GM23248 (cell line): ENCODE measurements at regions not wholly inside any gene's neighbourhood (a gene's known extent, or its start where the extent isn't known, plus 50 kb on each side); places are given as distances from the start of the nearest gene placed in this dataset.
A peak's percentile ranks its signal among the peaks of the same experiment; 100 is the strongest.

ENCODE experiments used
- DNase-seq: peaks from one replicate; pipeline ENCODE4 v3.0.0-alpha.2; 2015
- H2AFZ ChIP-seq: fragments of 200-600 bp; sonication (generic); 2 replicates; pipeline ENCODE4 v1.6.1; 2016; ENCODE audit warnings: antibody characterized with exemption
- H3F3A ChIP-seq: fragments of 200-600 bp; sonication (generic); 2 replicates; pipeline ENCODE4 v1.6.1; 2016; ENCODE audit warnings: mild to moderate bottlenecking, antibody characterized with exemption, mixed run types; ENCODE audit not compliant: insufficient read depth
- H3K27ac ChIP-seq: fragments of 200-600 bp; sonication (generic); 2 replicates; pipeline ENCODE4 v1.5.1; 2016; ENCODE audit warnings: mild to moderate bottlenecking
- H3K27me3 ChIP-seq: fragments of 200-600 bp; sonication (generic); replicated peaks from 2 replicates; pipeline ENCODE4 v1.6.1; 2016; ENCODE audit warnings: mild to moderate bottlenecking; ENCODE audit not compliant: insufficient read depth
- H3K36me3 ChIP-seq: fragments of 200-600 bp; sonication (generic); 2 replicates; pipeline ENCODE4 v1.6.1; 2016; ENCODE audit warnings: low read depth, mild to moderate bottlenecking
- H3K4me1 ChIP-seq: fragments of 200-600 bp; sonication (generic); 2 replicates; pipeline ENCODE4 v1.6.1; 2016; ENCODE audit warnings: mild to moderate bottlenecking; ENCODE audit not compliant: insufficient read depth
- H3K4me2 ChIP-seq: fragments of 200-600 bp; sonication (generic); one replicate; pipeline ENCODE4 v1.6.1; 2016; ENCODE audit warnings: mild to moderate bottlenecking; ENCODE audit not compliant: unreplicated experiment
- H3K4me3 ChIP-seq: fragments of 200-600 bp; sonication (generic); 2 replicates; pipeline ENCODE4 v1.5.1; 2016; ENCODE audit warnings: mild to moderate bottlenecking
- H3K79me2 ChIP-seq: fragments of 200-600 bp; sonication (generic); 2 replicates; pipeline ENCODE4 v1.6.1; 2016; ENCODE audit warnings: mild to moderate bottlenecking; ENCODE audit not compliant: insufficient read depth
- H3K9ac ChIP-seq: fragments of 200-600 bp; sonication (generic); 2 replicates; pipeline ENCODE4 v1.6.1; 2016; ENCODE audit warnings: mild to moderate bottlenecking
- H3K9me2 ChIP-seq: fragments of 200-600 bp; sonication (generic); 2 replicates; pipeline ENCODE4 v1.6.1; 2016; ENCODE audit warnings: mixed run types, mild to moderate bottlenecking, moderate library complexity; ENCODE audit not compliant: insufficient read depth
- H3K9me3 ChIP-seq: fragments of 200-600 bp; sonication (generic); one replicate; pipeline ENCODE4 v1.6.1; 2017; ENCODE audit warnings: low read depth
- H4K20me1 ChIP-seq: fragments of 200-600 bp; sonication (generic); 2 replicates; pipeline ENCODE4 v1.6.0; 2016; ENCODE audit not compliant: insufficient read depth
- EZH2 ChIP-seq: fragments of 200-600 bp; sonication (generic); IDR thresholded peaks from 2 replicates; pipeline ENCODE4 v1.6.1; 2018; ENCODE audit warnings: antibody characterized with exemption, mild to moderate bottlenecking; ENCODE audit not compliant: insufficient read depth, poor library complexity, severe bottlenecking
- EZH2phosphoT487 ChIP-seq: fragments of 200-600 bp; sonication (generic); IDR thresholded peaks from 2 replicates; pipeline ENCODE4 v1.6.1; 2018; ENCODE audit warnings: antibody characterized with exemption, moderate library complexity, mild to moderate bottlenecking, low read depth; ENCODE audit not compliant: insufficient read depth
- WGBS, 2 experiments: methylation state at CpG; one replicate each; pipeline ENCODE4 v1.1.6; 2015 to 2017; ENCODE audit warnings: low lambda C conversion rate in 2 of 2, low coverage in 1 of 2; ENCODE audit errors: missing lambda C conversion rate in 2 of 2; 5-methylcytosine and 5-hydroxymethylcytosine counted together
- in situ Hi-C: fragments of 300-500 bp; cut with MboI; formaldehyde crosslinking; loops from 2 replicates; pipeline ENCODE4 v1.15.0; 2020

GRCh38 chr6:16976385-16977183 is 125.3 kb upstream of the STMND1 start:
- no peak overlapping the region for H2AFZ ChIP-seq
- peaks cover 9% of the 10 kb centered on the region; the same call in 1 of the 2 replicates for H3K4me1 ChIP-seq
- WGBS, 2 experiments: 86 to 89% methylated on average over 7 of the region's 7 CpGs
- H3K9me2 ChIP-seq: no peaks in the 10 kb centered on the region
- H3K4me3 ChIP-seq: no peak overlapping the region
- no peak for TF ChIP-seq EZH2phosphoT487
- TF ChIP-seq EZH2: no peak
- H3F3A ChIP-seq: no peaks in the 10 kb centered on the region
- no peaks in the 10 kb centered on the region for H3K36me3 ChIP-seq
- no peak overlapping the region for H3K4me2 ChIP-seq
- no peaks in the 10 kb centered on the region for H4K20me1 ChIP-seq
- H3K9ac ChIP-seq: no peak overlapping the region
- no peak for DNase-seq
- H3K27ac ChIP-seq: no peak overlapping the region
- H3K9me3 ChIP-seq: no peaks in the 10 kb centered on the region
- no peaks in the 10 kb centered on the region for H3K79me2 ChIP-seq
- in situ Hi-C loops: no loop called here
- H3K27me3 ChIP-seq: no peaks in the 10 kb centered on the region

- Histone ChIP-seq H2AFZ (peak overlapping the region; percentile 7; the same call in 1 of the 2 replicates), H3K27me3 (no peaks in the 10 kb centered on the region), H3F3A (0 out of 2 replicates have a peak, but pooled peaks cover 7% of the 10 kb centered on the region), H3K79me2 (no peaks in the 10 kb centered on the region), H3K9me2 (no peaks in the 10 kb centered on the region), H3K27ac (no peak overlapping the region), H3K4me3 (no peak overlapping the region), H3K36me3 (no peaks in the 10 kb centered on the region), H3K9ac (no peak overlapping the region), H3K4me1 (peaks cover 17% of the 10 kb centered on the region), H3K9me3 (no peaks in the 10 kb centered on the region), H4K20me1 (no peaks in the 10 kb centered on the region), H3K4me2 (no peak overlapping the region)
- TF ChIP-seq EZH2phosphoT487 (no peak), EZH2 (no peak)
- WGBS, 2 experiments: 54 to 64% methylated on average over 6 of the region's 6 CpGs
- no peak for DNase-seq
- in situ Hi-C loops: loop anchor here (25.0 kb wide), 1 partner anchor 638 kb away; no protein-coding TSS in a partner anchor
Observed at GRCh38 chr6:16974704-16975359, 127.0 kb upstream of the STMND1 start.

GRCh38 chr6:16974387-16974673 is 127.5 kb upstream of the STMND1 start:
- no peak overlapping the region for H3K27ac ChIP-seq
- H3K4me1 ChIP-seq: peaks cover 22% of the 10 kb centered on the region
- H3K4me3 ChIP-seq: no peak overlapping the region
- H3K36me3 ChIP-seq: no peaks in the 10 kb centered on the region
- TF ChIP-seq EZH2: no peak
- peak overlapping the region; percentile 7; the same call in 1 of the 2 replicates for H2AFZ ChIP-seq
- no peaks in the 10 kb centered on the region for H3K27me3 ChIP-seq
- H3K4me2 ChIP-seq: no peak overlapping the region
- no peak for DNase-seq
- 0 out of 2 replicates have a peak, but pooled peaks cover 7% of the 10 kb centered on the region for H3F3A ChIP-seq
- H3K79me2 ChIP-seq: no peaks in the 10 kb centered on the region
- no peaks in the 10 kb centered on the region for H3K9me2 ChIP-seq
- no peaks in the 10 kb centered on the region for H4K20me1 ChIP-seq
- H3K9ac ChIP-seq: no peak overlapping the region
- no peaks in the 10 kb centered on the region for H3K9me3 ChIP-seq
- in situ Hi-C loops: loop anchor here (25.0 kb wide), 1 partner anchor 637 kb away; no protein-coding TSS in a partner anchor

- Histone ChIP-seq H2AFZ (peak overlapping the region; percentile 7; the same call in 1 of the 2 replicates), H3F3A (0 out of 2 replicates have a peak, but pooled peaks cover 7% of the 10 kb centered on the region), H3K9ac (no peak overlapping the region), H3K4me3 (no peak overlapping the region), H3K27ac (no peak overlapping the region), H3K4me1 (peaks cover 22% of the 10 kb centered on the region), H3K9me2 (no peaks in the 10 kb centered on the region), H4K20me1 (no peaks in the 10 kb centered on the region), H3K79me2 (no peaks in the 10 kb centered on the region), H3K36me3 (no peaks in the 10 kb centered on the region), H3K27me3 (no peaks in the 10 kb centered on the region), H3K4me2 (no peak overlapping the region), H3K9me3 (no peaks in the 10 kb centered on the region)
- no peak for DNase-seq
- WGBS, 2 experiments: 89% methylated on average over 12 of the region's 12 CpGs
- in situ Hi-C loops: loop anchor here (25.0 kb wide), 1 partner anchor 636 kb away; no protein-coding TSS in a partner anchor
- no peak for TF ChIP-seq EZH2
- no peak for TF ChIP-seq EZH2phosphoT487
Observed at GRCh38 chr6:16973545-16974386, 128.1 kb upstream of the STMND1 start.
